ENCODE measurements at regions not wholly inside any gene's neighbourhood (a gene's known extent, or its start where the extent isn't known, plus 50 kb on each side); places are given as distances from the start of the nearest gene placed in this dataset.

GRCh38 chr10:2949221-2949947 is 118.0 kb upstream of the PFKP start:
- no peak for DNase-seq

DNA sequence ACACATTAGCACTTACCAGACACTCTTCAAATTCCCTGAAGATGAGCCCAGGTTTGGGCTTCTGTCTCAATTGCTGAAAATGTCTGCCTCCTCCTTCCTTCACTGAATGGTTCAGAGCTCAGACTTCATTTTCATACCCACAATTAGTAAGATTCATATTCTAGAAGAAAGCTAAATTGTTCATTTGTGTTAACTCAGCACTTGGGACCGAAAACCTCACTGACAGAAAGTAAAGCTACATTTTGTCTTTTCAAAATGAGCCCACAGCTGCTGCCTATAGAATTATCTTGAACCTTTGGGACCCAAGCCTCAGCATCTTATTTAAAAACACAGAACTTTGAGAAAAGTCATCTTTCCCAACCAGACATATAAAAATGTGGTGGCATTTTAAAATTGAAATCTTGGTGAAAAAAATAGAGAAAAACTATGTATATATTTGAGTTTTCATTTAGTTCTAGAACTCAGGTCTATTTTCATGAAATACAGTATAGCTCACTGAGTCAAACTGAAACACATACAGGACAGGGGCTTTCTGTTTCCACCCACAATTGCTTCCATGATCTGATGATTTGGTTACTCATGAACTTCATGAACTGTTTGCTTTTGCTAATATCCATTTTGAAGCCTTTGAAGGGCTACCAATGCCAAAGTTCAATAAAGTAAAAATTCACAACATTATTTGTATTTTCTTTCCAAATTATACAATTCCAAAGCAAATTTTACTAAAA is 119.1 kb upstream of the PFKP start:
- DNase-seq, result no peak

DNA sequence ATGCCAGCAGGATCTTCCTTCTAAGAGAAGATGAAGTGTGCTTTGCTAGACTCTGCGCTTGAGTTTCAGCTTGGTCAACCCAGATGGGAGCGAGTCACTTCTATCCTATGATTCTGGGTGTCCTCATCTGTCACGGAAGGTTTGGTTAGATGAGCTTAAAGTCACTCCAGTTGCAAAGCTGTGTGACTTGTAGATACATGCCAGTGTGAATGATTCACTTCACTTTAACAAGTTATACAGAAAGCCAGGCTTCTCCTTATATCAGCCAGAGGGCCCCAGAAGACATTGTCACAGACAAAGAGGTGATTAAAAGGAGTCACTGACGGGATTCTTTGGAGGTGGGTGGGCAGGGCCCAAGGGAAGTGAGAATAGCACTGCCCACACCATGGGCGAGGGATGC is 122.6 kb upstream of the PFKP start:
- DNase-seq, result no peak

DNA sequence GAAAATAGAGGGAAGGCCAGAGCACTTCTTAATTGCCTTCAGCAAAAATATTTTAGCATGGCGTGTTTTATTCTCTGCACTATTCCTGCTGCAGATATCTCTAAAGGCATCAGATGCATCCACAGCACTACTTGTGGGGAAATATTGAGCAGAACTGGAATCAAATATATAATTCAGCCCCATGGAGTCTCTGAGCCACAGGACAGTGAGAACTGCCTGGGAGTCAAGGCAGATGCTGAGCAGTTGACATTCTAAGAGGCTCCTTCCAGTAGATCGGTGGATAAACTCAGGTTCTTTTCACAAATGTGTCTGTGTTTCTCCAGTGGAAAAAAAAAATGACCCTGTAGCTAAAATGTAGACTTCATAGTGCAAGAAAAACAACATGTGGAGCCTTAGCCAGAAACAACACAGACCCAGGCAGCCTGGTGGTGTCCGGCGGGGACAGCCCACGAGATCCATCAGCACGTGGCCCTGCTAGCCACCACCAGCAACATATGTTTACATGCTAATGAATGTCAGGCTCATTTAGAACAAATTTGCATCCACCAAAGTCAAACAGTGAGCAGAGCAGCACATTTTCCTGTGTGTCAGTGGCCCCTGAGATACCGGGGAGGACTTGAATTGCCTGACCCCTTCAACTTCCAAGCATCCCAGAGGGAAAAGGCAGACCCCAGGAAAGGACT is 123.3 kb upstream of the PFKP start:
- no peak for DNase-seq

- DNase-seq, result no peak
Measured at GRCh38 chr10:2942938-2943337, 124.4 kb upstream of the PFKP start.

DNA sequence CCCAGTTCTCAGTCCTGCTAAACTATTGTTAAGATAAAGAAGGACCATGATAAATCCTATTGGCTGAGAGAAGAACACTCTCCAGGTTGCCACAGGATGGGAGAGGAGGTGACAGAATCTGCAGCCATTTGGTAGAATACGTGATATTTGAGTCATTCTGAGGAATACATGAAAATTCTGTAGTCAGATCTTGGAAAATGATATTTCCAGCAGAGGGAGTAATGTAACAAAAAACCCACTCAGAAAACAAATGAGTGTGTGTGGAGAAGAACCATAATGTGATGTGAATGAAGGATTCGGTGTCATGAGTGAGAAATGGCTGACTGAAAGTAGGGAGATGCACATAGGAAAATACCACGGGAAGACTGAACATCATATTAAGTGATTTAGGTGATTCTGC is 128.5 kb upstream of the PFKP start:
- no peak for DNase-seq

DNA sequence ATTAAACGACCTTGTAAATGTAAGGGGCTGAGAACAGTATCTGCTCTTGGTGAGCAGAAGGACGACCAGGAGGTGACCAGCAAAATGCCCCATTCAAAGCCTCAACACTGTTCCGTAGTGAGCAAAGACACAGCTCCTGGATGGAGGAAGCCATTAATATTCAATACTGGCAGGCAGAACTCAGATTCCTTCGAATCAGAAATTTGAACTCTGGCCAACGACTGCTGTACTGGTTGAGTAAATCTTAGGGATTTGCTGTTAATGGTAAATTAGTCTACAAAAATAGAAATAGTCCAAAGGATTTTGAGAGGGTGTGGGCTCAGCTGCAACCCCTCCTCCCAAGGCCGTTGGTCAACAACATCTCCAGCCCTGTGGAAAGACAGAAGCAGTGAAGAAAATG is 130.5 kb upstream of the PFKP start:
- DNase-seq, result no peak

GRCh38 chr10:2935647-2936386 is 131.5 kb upstream of the PFKP start:
- DNase-seq, result no peak

GRCh38 chr10:2933924-2934323 is 133.4 kb upstream of the PFKP start:
- DNase-seq, result no peak

GRCh38 chr10:2933519-2933918 is 133.8 kb upstream of the PFKP start:
- DNase-seq, result no peak

DNA sequence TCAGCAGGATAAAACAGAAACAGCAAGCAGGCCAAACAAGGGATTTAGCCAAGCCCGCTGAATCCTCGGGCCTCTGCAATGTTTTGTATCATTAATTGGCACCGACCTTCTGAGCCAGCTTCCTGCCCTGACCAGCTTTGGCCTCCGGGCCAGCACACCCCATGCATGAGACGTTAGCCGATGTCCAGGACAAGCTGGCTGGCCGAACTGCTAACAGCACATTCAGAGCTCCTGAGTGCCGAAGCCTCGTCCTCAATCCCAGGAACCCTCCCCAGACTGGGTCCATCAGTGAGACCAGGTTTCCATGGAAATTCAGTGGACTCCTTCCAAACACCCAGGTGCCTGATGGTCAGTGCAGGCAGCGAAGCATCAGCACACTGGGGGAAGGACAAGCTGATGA is 134.3 kb upstream of the PFKP start:
- DNase-seq, result no peak

GRCh38 chr10:2929480-2930258 is 137.7 kb upstream of the PFKP start:
- DNase-seq, result no peak

- DNase-seq, result no peak
Measured at GRCh38 chr10:2927958-2928840, 139.1 kb upstream of the PFKP start.

- DNase-seq, result no peak
Measured at GRCh38 chr10:2926918-2927660, 140.3 kb upstream of the PFKP start.

GRCh38 chr10:2925631-2926030 is 141.7 kb upstream of the PFKP start:
- peak; percentile 52 for DNase-seq

- DNase-seq, result no peak
Measured at GRCh38 chr10:2924431-2924830, 142.9 kb upstream of the PFKP start.

- DNase-seq, result no peak
Measured at GRCh38 chr10:2921956-2922680, 145.2 kb upstream of the PFKP start.

GRCh38 chr10:2920637-2921036 is 146.7 kb upstream of the PFKP start:
- DNase-seq, result no peak

DNA sequence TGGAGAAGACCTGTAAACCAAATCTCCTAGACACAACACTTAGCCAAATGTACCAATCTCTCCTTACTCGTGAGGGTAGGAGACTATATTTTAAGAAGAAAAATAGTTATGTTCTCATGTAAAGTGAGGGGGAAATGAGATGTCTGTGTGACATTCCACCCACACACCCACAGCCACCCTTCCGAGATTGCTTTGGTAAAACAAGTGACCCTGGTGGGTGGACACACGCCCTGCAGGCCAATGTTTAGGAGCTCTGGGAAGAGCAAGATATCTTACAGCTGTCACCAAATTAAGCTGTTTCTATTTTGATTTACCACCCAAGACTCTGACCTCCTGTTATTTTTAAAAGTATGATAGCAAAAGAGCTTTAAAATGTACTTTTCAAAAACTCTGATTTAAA is 147.2 kb upstream of the PFKP start:
- DNase-seq, result no peak

DNA sequence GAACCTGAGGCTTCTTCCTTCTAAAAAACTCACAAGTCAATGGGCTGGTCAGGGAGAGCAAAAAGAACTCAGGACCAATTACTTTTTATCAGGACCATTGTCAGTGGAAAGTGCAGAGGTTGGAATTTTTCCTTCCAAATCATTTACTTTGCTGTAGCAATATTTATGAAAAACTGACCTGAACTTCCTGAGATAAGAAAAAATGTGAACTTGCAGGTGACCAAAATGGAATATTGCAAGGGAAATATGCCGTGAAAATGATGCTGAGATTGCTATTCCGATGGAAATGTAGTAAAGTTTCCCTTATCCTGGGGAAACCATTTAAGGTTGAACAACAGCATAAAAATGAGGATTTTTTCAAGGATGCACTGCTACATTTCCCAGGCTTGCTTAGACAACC is 148.3 kb upstream of the PFKP start:
- DNase-seq, result no peak

Data from GF-D8 (cell line).